ENCODE measurements at regions not wholly inside any gene's neighbourhood (a gene's known extent, or its start where the extent isn't known, plus 50 kb on each side); places are given as distances from the start of the nearest gene placed in this dataset.

DNA sequence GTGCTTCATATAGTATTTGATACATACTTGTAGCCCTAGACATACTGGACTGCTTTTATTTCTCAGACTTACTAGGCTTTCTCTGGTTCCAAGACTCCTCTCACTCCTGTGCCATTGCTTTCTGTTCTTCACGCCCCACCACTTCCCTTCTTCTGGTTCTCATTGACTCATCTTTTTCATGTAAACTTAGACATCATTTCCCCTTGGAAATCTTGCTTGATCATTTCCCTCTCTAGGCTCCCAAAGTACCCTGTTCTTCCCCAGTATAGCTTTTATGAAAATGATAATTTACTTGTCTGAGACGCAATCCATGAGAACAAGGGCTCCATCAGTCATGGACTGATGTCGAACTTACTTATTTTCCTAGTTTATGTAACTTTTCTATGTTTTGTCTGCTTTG is 83.5 kb downstream of the TLR4 start:
- no peak overlapping the region for H3K4me3 ChIP-seq (ENCODE audit: low read length)
- H3K4me1 Mint-ChIP-seq = no peaks in the 10 kb centered on the region
- no peaks in the 10 kb centered on the region for H3K27me3 ChIP-seq (ENCODE audit: control insufficient read depth, insufficient read depth, low read length)
- H3K36me3 Mint-ChIP-seq = no peaks in the 10 kb centered on the region
- TF ChIP-seq CTCF (IDR thresholded peaks at IDR 0.05) = no peak
- no peak overlapping the region for H3K4me3 Mint-ChIP-seq
- H3K27ac Mint-ChIP-seq = no peak overlapping the region
- H3K9me3 ChIP-seq (ENCODE audit: control insufficient read depth, insufficient read depth, low read length) = no peaks in the 10 kb centered on the region
- peaks cover under 1 to 8% of the 10 kb centered on the region in 2 donors for H3K27me3 Mint-ChIP-seq (ENCODE audit: low read depth in 2 of 2)
- H3K9me3 Mint-ChIP-seq = peaks cover 0 to 2% of the 10 kb centered on the region in 2 donors
- H3K27ac ChIP-seq (ENCODE audit: low read length) = no peak overlapping the region
- intact Hi-C loops (cut with micrococcal nuclease) = no loop called here
- H3K4me1 ChIP-seq (ENCODE audit: control insufficient read depth, insufficient read depth, low read length) = peaks cover 10% of the 10 kb centered on the region
- ATAC-seq (no peak), DNase-seq (no peak)
- H3K36me3 ChIP-seq (ENCODE audit: control insufficient read depth, insufficient read depth, low read length) = no peaks in the 10 kb centered on the region
- 81% methylated on average over 1 of the region's 3 CpGs for WGBS (ENCODE audit: insufficient coverage)

DNA sequence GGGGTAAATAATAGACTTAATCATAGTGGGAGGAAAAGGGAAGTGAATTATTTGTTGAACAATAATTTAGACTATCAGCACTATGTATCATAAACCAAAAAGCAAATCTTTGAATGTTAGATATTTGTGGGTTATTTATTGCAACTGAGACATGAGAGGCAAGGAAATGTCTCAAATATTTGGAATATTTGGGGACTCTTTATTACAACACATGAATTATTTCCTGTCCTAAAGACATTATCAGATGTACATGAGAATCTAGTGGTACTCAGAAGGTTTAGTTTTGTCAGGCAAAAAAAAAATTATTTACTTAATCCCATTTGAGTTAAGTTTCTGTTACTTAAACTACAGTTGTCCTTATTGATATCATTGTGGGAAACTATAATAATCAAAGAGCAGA is 91.1 kb downstream of the TLR4 start:
- Histone ChIP-seq H3K36me3 (ENCODE audit: control insufficient read depth, insufficient read depth, low read length) (no peaks in the 10 kb centered on the region), H3K27ac (ENCODE audit: low read length) (no peak overlapping the region), H3K4me3 (ENCODE audit: low read length) (no peak overlapping the region), H3K4me1 (ENCODE audit: control insufficient read depth, insufficient read depth, low read length) (no peaks in the 10 kb centered on the region), H3K9me3 (ENCODE audit: control insufficient read depth, insufficient read depth, low read length) (no peaks in the 10 kb centered on the region), H3K27me3 (ENCODE audit: control insufficient read depth, insufficient read depth, low read length) (peaks cover 3% of the 10 kb centered on the region)
- Mint-ChIP-seq H3K4me3 (no peak overlapping the region), H3K9me3 (peaks cover 0 to 2% of the 10 kb centered on the region in 2 donors), H3K27me3 (ENCODE audit: low read depth in 2 of 2) (peaks cover 28 to 56% of the 10 kb centered on the region in 2 donors), H3K4me1 (no peaks in the 10 kb centered on the region), H3K36me3 (no peaks in the 10 kb centered on the region), H3K27ac (no peak overlapping the region)
- intact Hi-C loops (cut with micrococcal nuclease) = no loop called here
- ATAC-seq (no peak), DNase-seq (no peak)
- TF ChIP-seq CTCF (IDR thresholded peaks at IDR 0.05) = no peak

GRCh38 chr9:117796681-117797080 is 92.5 kb downstream of the TLR4 start:
- Mint-ChIP-seq H3K4me3 (no peak overlapping the region), H3K27me3 (ENCODE audit: low read depth in 2 of 2) (peaks cover 29 to 63% of the 10 kb centered on the region in 2 donors), H3K36me3 (no peaks in the 10 kb centered on the region), H3K27ac (no peak overlapping the region), H3K4me1 (no peaks in the 10 kb centered on the region), H3K9me3 (peaks cover 0 to 2% of the 10 kb centered on the region in 2 donors)
- Histone ChIP-seq H3K9me3 (ENCODE audit: control insufficient read depth, insufficient read depth, low read length) (no peaks in the 10 kb centered on the region), H3K27me3 (ENCODE audit: control insufficient read depth, insufficient read depth, low read length) (peaks cover 3% of the 10 kb centered on the region), H3K4me1 (ENCODE audit: control insufficient read depth, insufficient read depth, low read length) (no peaks in the 10 kb centered on the region), H3K27ac (ENCODE audit: low read length) (no peak overlapping the region), H3K36me3 (ENCODE audit: control insufficient read depth, insufficient read depth, low read length) (no peaks in the 10 kb centered on the region), H3K4me3 (ENCODE audit: low read length) (no peak overlapping the region)
- ATAC-seq (no peak), DNase-seq (no peak)
- TF ChIP-seq CTCF (IDR thresholded peaks at IDR 0.05) = no peak
- intact Hi-C loops (cut with micrococcal nuclease) = no loop called here
- WGBS (ENCODE audit: insufficient coverage) = 89% methylated on average over 2 of the region's 2 CpGs

DNA sequence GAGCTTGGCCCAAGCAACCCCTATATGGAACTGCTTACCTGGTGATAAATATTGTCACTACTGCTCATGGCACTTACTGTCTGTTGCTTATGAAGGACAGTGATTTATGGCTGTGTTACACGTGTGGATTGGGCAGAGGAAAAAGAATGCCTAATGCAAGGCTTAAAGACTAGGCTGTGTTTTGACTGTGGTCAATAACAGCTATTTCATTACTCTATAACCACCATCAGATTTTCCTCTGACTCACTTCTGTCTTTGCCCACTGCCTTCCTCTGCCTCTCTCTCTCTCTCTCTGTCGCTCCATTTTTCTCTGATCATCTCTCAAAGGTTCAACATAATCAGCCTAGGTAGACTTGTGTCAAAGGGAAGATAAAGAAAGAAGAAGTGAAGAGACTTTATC is 96.2 kb downstream of the TLR4 start:
- intact Hi-C loops (cut with micrococcal nuclease) = no loop called here
- no peaks in the 10 kb centered on the region for H3K36me3 Mint-ChIP-seq
- peaks cover 8% of the 10 kb centered on the region for H3K27me3 ChIP-seq (ENCODE audit: control insufficient read depth, insufficient read depth, low read length)
- no peak overlapping the region for H3K27ac Mint-ChIP-seq
- peaks cover 0 to 2% of the 10 kb centered on the region in 2 donors for H3K9me3 Mint-ChIP-seq
- no CpG with 5 or more reads among the region's 2 CpGs for WGBS (ENCODE audit: insufficient coverage)
- no peak overlapping the region for H3K27ac ChIP-seq (ENCODE audit: low read length)
- TF ChIP-seq CTCF (IDR thresholded peaks at IDR 0.05) = no peak
- no peaks in the 10 kb centered on the region for H3K4me1 ChIP-seq (ENCODE audit: control insufficient read depth, insufficient read depth, low read length)
- no peaks in the 10 kb centered on the region for H3K4me1 Mint-ChIP-seq
- H3K4me3 Mint-ChIP-seq = no peak overlapping the region
- ATAC-seq (no peak), DNase-seq (no peak)
- no peaks in the 10 kb centered on the region for H3K9me3 ChIP-seq (ENCODE audit: control insufficient read depth, insufficient read depth, low read length)
- no peaks in the 10 kb centered on the region for H3K36me3 ChIP-seq (ENCODE audit: control insufficient read depth, insufficient read depth, low read length)
- no peak overlapping the region for H3K4me3 ChIP-seq (ENCODE audit: low read length)
- peaks cover 27 to 66% of the 10 kb centered on the region in 2 donors for H3K27me3 Mint-ChIP-seq (ENCODE audit: low read depth in 2 of 2)

Measured in natural killer cell (primary cell).